ENCODE measurements at regions not wholly inside any gene's neighbourhood (a gene's known extent, or its start where the extent isn't known, plus 50 kb on each side); places are given as distances from the start of the nearest gene placed in this dataset.
A peak's percentile ranks its signal among the peaks of the same experiment; 100 is the strongest.

DNA sequence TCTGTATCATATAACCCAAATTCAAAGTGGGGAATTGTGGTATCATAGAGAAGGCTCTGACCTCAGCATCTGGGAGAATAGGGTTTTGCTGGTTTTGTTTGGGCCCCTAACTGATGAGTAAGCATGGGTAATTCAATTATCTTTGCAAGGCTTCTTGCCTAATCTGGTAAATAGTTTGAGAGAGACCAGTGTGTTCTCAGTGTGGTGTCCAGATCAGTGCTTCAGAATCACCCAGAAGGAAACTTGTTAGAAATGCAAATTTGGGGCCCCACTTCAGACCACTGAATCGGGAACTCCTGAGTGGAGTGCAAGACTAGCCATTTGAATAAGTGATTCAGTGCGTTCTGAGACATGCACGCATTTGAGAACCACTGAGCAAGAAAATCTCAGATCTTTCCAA is 282.7 kb downstream of the EPHA4 start:
- Mint-ChIP-seq H3K9me3 (ENCODE audit: unreplicated experiment) (peaks cover 2% of the 10 kb centered on the region), H3K27me3 (ENCODE audit: low read depth, unreplicated experiment) (no peaks in the 10 kb centered on the region), H3K27ac (ENCODE audit: unreplicated experiment) (no peak overlapping the region), H3K36me3 (ENCODE audit: low read depth, unreplicated experiment) (no peaks in the 10 kb centered on the region), H3K4me3 (ENCODE audit: unreplicated experiment) (no peak overlapping the region), H3K4me1 (ENCODE audit: low read depth, unreplicated experiment) (peaks cover 23% of the 10 kb centered on the region)
- Histone ChIP-seq H3K4me2 (ENCODE audit: low read length) (no peak overlapping the region), H3K9ac (ENCODE audit: low read length) (no peak overlapping the region), H4K20me1 (ENCODE audit: insufficient read depth, low read length) (no peaks in the 10 kb centered on the region), H3K36me3 (ENCODE audit: insufficient read depth, low read length) (no peaks in the 10 kb centered on the region), H3K79me2 (ENCODE audit: insufficient read depth, low read length) (no peaks in the 10 kb centered on the region), H3K9me3 (ENCODE audit: insufficient read depth, low read depth, low read length) (no peaks in the 10 kb centered on the region), H3K4me1 (ENCODE audit: insufficient read depth, low read length) (peaks cover 3% of the 10 kb centered on the region), H3K27me3 (ENCODE audit: insufficient read depth, low read length) (no peaks in the 10 kb centered on the region), H3K4me3 (ENCODE audit: insufficient read depth, low read depth, low read length) (no peak overlapping the region), H3K27ac (ENCODE audit: low read depth, low read length) (no peak overlapping the region), H2AFZ (ENCODE audit: low read depth, low read length) (no peak overlapping the region)
- FAIRE-seq (no peak), DNase-seq (ENCODE audit: low read depth) (peak; percentile 57)
- TF ChIP-seq EZH2 (IDR thresholded peaks at IDR 0.05; ENCODE audit: insufficient read depth, low read length) (no peak), CTCF (IDR thresholded peaks at IDR 0.05; ENCODE audit: insufficient read depth, low read depth, low read length) (no peak)

- Mint-ChIP-seq H3K27me3 (ENCODE audit: low read depth, unreplicated experiment) (no peaks in the 10 kb centered on the region), H3K4me1 (ENCODE audit: low read depth, unreplicated experiment) (peaks cover 22% of the 10 kb centered on the region), H3K4me3 (ENCODE audit: unreplicated experiment) (no peak overlapping the region), H3K36me3 (ENCODE audit: low read depth, unreplicated experiment) (no peaks in the 10 kb centered on the region), H3K9me3 (ENCODE audit: unreplicated experiment) (peaks cover 2% of the 10 kb centered on the region), H3K27ac (ENCODE audit: unreplicated experiment) (no peak overlapping the region)
- Histone ChIP-seq H3K79me2 (ENCODE audit: insufficient read depth, low read length) (no peaks in the 10 kb centered on the region), H3K27me3 (ENCODE audit: insufficient read depth, low read length) (no peaks in the 10 kb centered on the region), H3K9ac (ENCODE audit: low read length) (no peak overlapping the region), H3K9me3 (ENCODE audit: insufficient read depth, low read depth, low read length) (no peaks in the 10 kb centered on the region), H3K4me1 (ENCODE audit: insufficient read depth, low read length) (peaks cover 1% of the 10 kb centered on the region), H3K4me3 (ENCODE audit: insufficient read depth, low read depth, low read length) (no peak overlapping the region), H4K20me1 (ENCODE audit: insufficient read depth, low read length) (no peaks in the 10 kb centered on the region), H3K36me3 (ENCODE audit: insufficient read depth, low read length) (no peaks in the 10 kb centered on the region), H3K4me2 (ENCODE audit: low read length) (no peak overlapping the region), H3K27ac (ENCODE audit: low read depth, low read length) (no peak overlapping the region), H2AFZ (ENCODE audit: low read depth, low read length) (no peak overlapping the region)
- DNase-seq (ENCODE audit: low read depth) (no peak), FAIRE-seq (no peak)
- TF ChIP-seq CTCF (IDR thresholded peaks at IDR 0.05; ENCODE audit: insufficient read depth, low read depth, low read length), result no peak
- TF ChIP-seq EZH2 (IDR thresholded peaks at IDR 0.05; ENCODE audit: insufficient read depth, low read length), result no peak
Measured at GRCh38 chr2:221289846-221290245, 282.3 kb downstream of the EPHA4 start.

DNA sequence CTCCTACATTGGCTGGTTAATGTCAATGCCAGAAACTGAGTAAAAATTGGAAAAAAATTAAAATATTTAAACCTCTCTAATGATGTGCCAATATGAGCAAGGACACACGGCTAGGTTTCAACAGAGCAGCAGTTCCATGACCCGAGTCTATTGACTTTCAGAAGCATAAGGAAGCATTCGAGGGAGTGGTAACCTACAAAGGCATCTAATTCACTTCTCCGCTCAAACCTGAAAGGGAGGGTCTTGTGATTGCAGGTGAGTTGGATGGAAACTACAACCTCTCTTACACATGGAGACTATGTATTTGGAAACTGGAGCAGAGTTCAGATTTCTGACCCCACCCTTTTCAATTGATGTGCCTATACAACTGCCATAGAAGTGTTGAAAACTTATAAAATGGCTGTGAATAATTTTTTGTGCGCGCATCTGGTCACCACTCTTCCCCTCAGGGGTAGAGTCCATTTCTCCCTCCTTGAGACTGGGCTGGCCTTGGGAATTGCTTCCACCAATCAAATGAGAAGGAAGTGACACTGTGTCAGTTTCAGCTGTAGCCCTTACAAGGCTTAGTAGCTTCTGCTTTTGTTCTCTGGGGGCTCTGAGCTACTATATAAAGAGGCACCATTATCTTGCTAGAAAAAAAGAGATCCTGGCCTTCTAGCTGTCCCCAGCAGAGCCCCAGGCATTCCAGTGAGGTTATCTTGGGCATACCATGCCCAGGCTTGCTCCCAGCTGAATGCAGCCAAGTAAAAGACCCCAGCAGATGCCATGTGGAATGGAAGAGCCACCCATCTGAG is 278.0 kb downstream of the EPHA4 start:
- TF ChIP-seq EZH2 (IDR thresholded peaks at IDR 0.05; ENCODE audit: insufficient read depth, low read length) (no peak), CTCF (IDR thresholded peaks at IDR 0.05; ENCODE audit: insufficient read depth, low read depth, low read length) (no peak)
- Mint-ChIP-seq H3K36me3 (ENCODE audit: low read depth, unreplicated experiment) (no peaks in the 10 kb centered on the region), H3K27me3 (ENCODE audit: low read depth, unreplicated experiment) (no peaks in the 10 kb centered on the region), H3K9me3 (ENCODE audit: unreplicated experiment) (peaks cover 2% of the 10 kb centered on the region), H3K4me1 (ENCODE audit: low read depth, unreplicated experiment) (peaks cover 11% of the 10 kb centered on the region), H3K27ac (ENCODE audit: unreplicated experiment) (no peak overlapping the region), H3K4me3 (ENCODE audit: unreplicated experiment) (no peak overlapping the region)
- Histone ChIP-seq H3K9ac (ENCODE audit: low read length) (no peak overlapping the region), H3K79me2 (ENCODE audit: insufficient read depth, low read length) (no peaks in the 10 kb centered on the region), H3K9me3 (ENCODE audit: insufficient read depth, low read depth, low read length) (no peaks in the 10 kb centered on the region), H2AFZ (ENCODE audit: low read depth, low read length) (no peak overlapping the region), H3K36me3 (ENCODE audit: insufficient read depth, low read length) (no peaks in the 10 kb centered on the region), H4K20me1 (ENCODE audit: insufficient read depth, low read length) (no peaks in the 10 kb centered on the region), H3K4me1 (ENCODE audit: insufficient read depth, low read length) (no peaks in the 10 kb centered on the region), H3K4me2 (ENCODE audit: low read length) (no peak overlapping the region), H3K4me3 (ENCODE audit: insufficient read depth, low read depth, low read length) (no peak overlapping the region), H3K27me3 (ENCODE audit: insufficient read depth, low read length) (no peaks in the 10 kb centered on the region), H3K27ac (ENCODE audit: low read depth, low read length) (no peak overlapping the region)
- DNase-seq (ENCODE audit: low read depth) (no peak), FAIRE-seq (no peak)
